ENCODE measurements at regions not wholly inside any gene's neighbourhood (a gene's known extent, or its start where the extent isn't known, plus 50 kb on each side); places are given as distances from the start of the nearest gene placed in this dataset.
A peak's percentile ranks its signal among the peaks of the same experiment; 100 is the strongest.

- H3K36me3 ChIP-seq (replicated peaks in 1 of 2) = no peaks in the 10 kb centered on the region
- intact Hi-C loops (cut with DNase I) = no loop called here
- no peaks in the 10 kb centered on the region for H3K27me3 ChIP-seq
- H3K4me3 ChIP-seq = no peak overlapping the region
- WGBS, 4 donors = 85 to 95% (median 94%) methylated on average over 4 of the region's 4 CpGs
- DNase-seq = no peak
- no peaks in the 10 kb centered on the region for H3K9me3 ChIP-seq (replicated peaks in 1 of 3)
- H3K4me1 ChIP-seq (replicated peaks in 1 of 2) = no peaks in the 10 kb centered on the region
- no peak overlapping the region for H3K27ac ChIP-seq
- TF ChIP-seq CTCF (IDR thresholded peaks at IDR 0.05) = no peak
- no peak for TF ChIP-seq POLR2A (IDR thresholded peaks at IDR 0.05)
Observed at GRCh38 chr6:65780691-65781090, 73.7 kb upstream of the EYS start.

- no peaks in the 10 kb centered on the region for H3K9me3 ChIP-seq (replicated peaks in 1 of 3)
- DNase-seq = peak in 1 of 7 donors; percentile 6
- no peaks in the 10 kb centered on the region for H3K27me3 ChIP-seq
- no peak overlapping the region for H3K4me3 ChIP-seq
- H3K27ac ChIP-seq = no peak overlapping the region
- H3K4me1 ChIP-seq (replicated peaks in 1 of 2) = no peaks in the 10 kb centered on the region
- WGBS, 4 donors = 42 to 55% (median 45%) methylated on average over 4 of the region's 4 CpGs
- intact Hi-C loops (cut with DNase I) = no loop called here
- no peak for TF ChIP-seq POLR2A (IDR thresholded peaks at IDR 0.05)
- no peak for TF ChIP-seq CTCF (IDR thresholded peaks at IDR 0.05)
- H3K36me3 ChIP-seq (replicated peaks in 1 of 2) = no peaks in the 10 kb centered on the region
Observed at GRCh38 chr6:65776332-65776731, 69.3 kb upstream of the EYS start.

- WGBS, 4 donors = 89 to 100% (median 96%) methylated on average over 3 of the region's 3 CpGs
- H3K9me3 ChIP-seq (replicated peaks in 1 of 3) = no peaks in the 10 kb centered on the region
- H3K27me3 ChIP-seq = no peaks in the 10 kb centered on the region
- H3K4me3 ChIP-seq = no peak overlapping the region
- no peak overlapping the region for H3K27ac ChIP-seq
- DNase-seq = no peak
- TF ChIP-seq POLR2A (IDR thresholded peaks at IDR 0.05) (no peak), CTCF (IDR thresholded peaks at IDR 0.05) (no peak)
- intact Hi-C loops (cut with DNase I) = no loop called here
- no peaks in the 10 kb centered on the region for H3K4me1 ChIP-seq (replicated peaks in 1 of 2)
- no peaks in the 10 kb centered on the region for H3K36me3 ChIP-seq (replicated peaks in 1 of 2)
Observed at GRCh38 chr6:65771946-65772345, 64.9 kb upstream of the EYS start.

- 63 to 71% (median 70%) methylated on average over 4 of the region's 4 CpGs for WGBS, 4 donors
- Histone ChIP-seq H3K4me1 (replicated peaks in 1 of 2) (no peaks in the 10 kb centered on the region), H3K9me3 (replicated peaks in 1 of 3) (no peaks in the 10 kb centered on the region), H3K27ac (no peak overlapping the region), H3K27me3 (no peaks in the 10 kb centered on the region), H3K36me3 (replicated peaks in 1 of 2) (no peaks in the 10 kb centered on the region), H3K4me3 (no peak overlapping the region)
- DNase-seq = no peak
- TF ChIP-seq POLR2A (IDR thresholded peaks at IDR 0.05) (no peak), CTCF (IDR thresholded peaks at IDR 0.05) (no peak)
- intact Hi-C loops (cut with DNase I) = no loop called here
Observed at GRCh38 chr6:65761890-65762289, 54.9 kb upstream of the EYS start.
